SU-DHL-6 (cell line): ENCODE measurements at regions not wholly inside any gene's neighbourhood (a gene's known extent, or its start where the extent isn't known, plus 50 kb on each side); places are given as distances from the start of the nearest gene placed in this dataset.

Experiments
- EZH2phosphoT487 ChIP-seq: fragments of 200-600 bp; sonication (generic), shearing (Covaris generic); conservative IDR thresholded peaks from 2 replicates; pipeline ENCODE4 v1.6.1; 2018; ENCODE audit warnings: mild to moderate bottlenecking, antibody characterized with exemption, low read length, moderate library complexity, mixed read lengths
- TF ChIP-seq, protein P1 (sequence below): fragments of 200-600 bp; sonication (generic); IDR thresholded peaks from one replicate; pipeline ENCODE4 v1.5.1; 2017; ENCODE audit warnings: antibody characterized with exemption, mild to moderate bottlenecking, low read length, moderate library complexity; ENCODE audit not compliant: insufficient read depth, poor library complexity, severe bottlenecking

- TF ChIP-seq, protein P1, sequence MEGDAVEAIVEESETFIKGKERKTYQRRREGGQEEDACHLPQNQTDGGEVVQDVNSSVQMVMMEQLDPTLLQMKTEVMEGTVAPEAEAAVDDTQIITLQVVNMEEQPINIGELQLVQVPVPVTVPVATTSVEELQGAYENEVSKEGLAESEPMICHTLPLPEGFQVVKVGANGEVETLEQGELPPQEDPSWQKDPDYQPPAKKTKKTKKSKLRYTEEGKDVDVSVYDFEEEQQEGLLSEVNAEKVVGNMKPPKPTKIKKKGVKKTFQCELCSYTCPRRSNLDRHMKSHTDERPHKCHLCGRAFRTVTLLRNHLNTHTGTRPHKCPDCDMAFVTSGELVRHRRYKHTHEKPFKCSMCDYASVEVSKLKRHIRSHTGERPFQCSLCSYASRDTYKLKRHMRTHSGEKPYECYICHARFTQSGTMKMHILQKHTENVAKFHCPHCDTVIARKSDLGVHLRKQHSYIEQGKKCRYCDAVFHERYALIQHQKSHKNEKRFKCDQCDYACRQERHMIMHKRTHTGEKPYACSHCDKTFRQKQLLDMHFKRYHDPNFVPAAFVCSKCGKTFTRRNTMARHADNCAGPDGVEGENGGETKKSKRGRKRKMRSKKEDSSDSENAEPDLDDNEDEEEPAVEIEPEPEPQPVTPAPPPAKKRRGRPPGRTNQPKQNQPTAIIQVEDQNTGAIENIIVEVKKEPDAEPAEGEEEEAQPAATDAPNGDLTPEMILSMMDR = no peak
- TF ChIP-seq EZH2phosphoT487 = no peak
These were observed 199.3 kb downstream of the KIF18A start for GRCh38 chr11:27908621-27909020.
